Esophagus muscularis mucosa (tissue), 4 donors: ENCODE measurements at regions not wholly inside any gene's neighbourhood (a gene's known extent, or its start where the extent isn't known, plus 50 kb on each side); places are given as distances from the start of the nearest gene placed in this dataset.

Experiments
- CTCF ChIP-seq, 3 experiments: fragments of 200-600 bp in 2 of 3; fragments of 450-650 bp in 1 of 3; sonication (generic) in 2 of 3; IDR thresholded peaks; one replicate each; pipeline ENCODE4 v1.5.1; 2017 to 2019; ENCODE audit warnings: antibody characterized with exemption in 3 of 3, mild to moderate bottlenecking in 2 of 3, moderate library complexity in 1 of 3
- EP300 ChIP-seq: sonication (generic); formaldehyde crosslinking; IDR thresholded peaks from one replicate; pipeline ENCODE4 v1.6.1; 2017; ENCODE audit warnings: antibody characterized with exemption
- POLR2A ChIP-seq: fragments of 450-650 bp; IDR thresholded peaks from one replicate; pipeline ENCODE4 v1.6.1; 2017; ENCODE audit warnings: antibody characterized with exemption, moderate library complexity, mild to moderate bottlenecking, low read depth
- POLR2AphosphoS5 ChIP-seq, 2 donors: sonication (generic); formaldehyde crosslinking; IDR thresholded peaks; one replicate each; pipeline ENCODE4 v1.6.1; 2017; ENCODE audit warnings: antibody characterized with exemption in 2 of 2

- TF ChIP-seq CTCF (IDR thresholded peaks at IDR 0.05), result no peak
- no peak for TF ChIP-seq POLR2AphosphoS5 (IDR thresholded peaks at IDR 0.05)
- TF ChIP-seq POLR2A, result no peak
- TF ChIP-seq EP300, result no peak
Measured at GRCh38 chr12:89891933-89892332, 183.3 kb upstream of the ATP2B1 start.
